Hematopoietic multipotent progenitor cell treated with erythropoietin and hydrocortisone succinate and interleukin-3 and kit ligand, for 6 days (in vitro differentiated cells): ENCODE measurements at regions not wholly inside any gene's neighbourhood (a gene's known extent, or its start where the extent isn't known, plus 50 kb on each side); places are given as distances from the start of the nearest gene placed in this dataset.
A peak's percentile ranks its signal among the peaks of the same experiment; 100 is the strongest.
"Not testable (repeated sequence)": the region's sequence is repeated elsewhere in the genome, so short reads cannot be mapped to it uniquely, and the experiment has no call there.

Experiments
- DNase-seq: peaks from one replicate; pipeline ENCODE4 v3.0.0-alpha.2; 2015

- DNase-seq = no peak
These were observed 84.6 kb upstream of the SPTLC3 start for GRCh38 chr20:12924126-12924525.

- peak; percentile 89 for DNase-seq
These were observed 83.5 kb upstream of the SPTLC3 start for GRCh38 chr20:12925210-12925755.

GRCh38 chr20:12925863-12926793 lies 82.6 kb upstream of the SPTLC3 start:
- peak; percentile 60 for DNase-seq

- no peak for DNase-seq
These were observed 81.3 kb upstream of the SPTLC3 start for GRCh38 chr20:12927489-12927888.

GRCh38 chr20:12928358-12928754 lies 80.4 kb upstream of the SPTLC3 start:
- no peak for DNase-seq

GRCh38 chr20:12928755-12929401 lies 79.9 kb upstream of the SPTLC3 start:
- peak; percentile 16 for DNase-seq

- no peak for DNase-seq
These were observed 72.8 kb upstream of the SPTLC3 start for GRCh38 chr20:12936020-12936419.

GRCh38 chr20:12936524-12936923 lies 72.2 kb upstream of the SPTLC3 start:
- no peak for DNase-seq

GRCh38 chr20:12941025-12941424 lies 67.7 kb upstream of the SPTLC3 start:
- no peak for DNase-seq

- no peak for DNase-seq
These were observed 66.6 kb upstream of the SPTLC3 start for GRCh38 chr20:12942123-12942522.

- no peak for DNase-seq
These were observed 62.0 kb upstream of the SPTLC3 start for GRCh38 chr20:12946789-12947188.

GRCh38 chr20:12947691-12948090 lies 61.1 kb upstream of the SPTLC3 start:
- DNase-seq = no peak

GRCh38 chr20:12949429-12949980 lies 59.3 kb upstream of the SPTLC3 start:
- no peak for DNase-seq

GRCh38 chr20:12954254-12954653 lies 54.5 kb upstream of the SPTLC3 start:
- DNase-seq = not testable (repeated sequence)

GRCh38 chr20:12955611-12956010 lies 53.2 kb upstream of the SPTLC3 start:
- DNase-seq = no peak

- DNase-seq = no peak
These were observed 52.5 kb upstream of the SPTLC3 start for GRCh38 chr20:12956303-12956702.

GRCh38 chr20:12957968-12958367 lies 50.8 kb upstream of the SPTLC3 start:
- no peak for DNase-seq
